ENCODE measurements at regions not wholly inside any gene's neighbourhood (a gene's known extent, or its start where the extent isn't known, plus 50 kb on each side); places are given as distances from the start of the nearest gene placed in this dataset.
A peak's percentile ranks its signal among the peaks of the same experiment; 100 is the strongest.

DNA sequence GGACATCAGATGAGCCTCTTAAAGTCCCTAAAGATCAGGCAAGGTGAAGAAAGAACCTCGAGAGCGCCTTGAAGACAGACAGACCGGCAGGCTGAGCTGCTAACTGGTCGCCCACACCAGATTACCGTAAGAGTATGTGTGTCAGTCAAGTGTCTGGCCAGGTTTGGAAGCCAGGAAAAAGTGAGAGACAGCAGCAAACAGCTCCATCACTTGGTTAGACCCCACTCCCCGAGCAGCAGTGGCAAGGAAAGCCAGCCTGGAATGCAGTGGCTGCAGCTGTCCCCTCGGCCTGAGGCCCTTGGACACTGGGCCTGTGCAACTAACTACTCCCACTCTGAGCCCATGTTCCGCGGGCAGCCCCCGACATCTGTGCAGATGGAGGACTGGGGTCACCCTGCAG lies 214.1 kb downstream of the DIRAS2 start:
- H3K27ac ChIP-seq (ENCODE audit: extremely low read depth, low read depth, low read length): no peak overlapping the region
- POLR2A ChIA-PET: no interaction called here
- H3K9me3 ChIP-seq (ENCODE audit: control insufficient read depth, insufficient read depth, low read depth, low read length): no peaks in the 10 kb centered on the region
- TF ChIP-seq REST (tag by site-specific recombination; IDR thresholded peaks at IDR 0.05) (no peak), ZNF23 (tag by site-specific recombination; IDR thresholded peaks at IDR 0.05; ENCODE audit: borderline replicate concordance) (no peak), ZBTB49 (tag by site-specific recombination; IDR thresholded peaks at IDR 0.05; ENCODE audit: low read depth) (no peak)
- H3K4me1 ChIP-seq (ENCODE audit: control insufficient read depth, insufficient read depth, low read length): no peaks in the 10 kb centered on the region
- CTCF ChIA-PET: no interaction called here
- no peak overlapping the region for H3K4me3 ChIP-seq (ENCODE audit: low read depth, low read length)
- no peaks in the 10 kb centered on the region for H3K36me3 ChIP-seq (ENCODE audit: control insufficient read depth in 2 of 2, insufficient read depth in 1 of 2, low read length in 2 of 2)

- Histone ChIP-seq H3K36me3 (ENCODE audit: control insufficient read depth in 2 of 2, insufficient read depth in 1 of 2, low read length in 2 of 2) (no peaks in the 10 kb centered on the region), H3K27ac (ENCODE audit: extremely low read depth, low read depth, low read length) (peak overlapping the region; percentile 48), H3K4me3 (ENCODE audit: low read depth, low read length) (peak overlapping the region; percentile 33), H3K9me3 (ENCODE audit: control insufficient read depth, insufficient read depth, low read depth, low read length) (no peaks in the 10 kb centered on the region), H3K4me1 (ENCODE audit: control insufficient read depth, insufficient read depth, low read length) (no peaks in the 10 kb centered on the region)
- CTCF ChIA-PET: interaction anchor here (0.8 to 0.9 kb wide), 2 partner anchors 9 kb away, joined by 3 to 4 read pairs; no protein-coding TSS in a partner anchor
- POLR2A ChIA-PET: interaction anchor here (0.9 to 2.1 kb wide), 4 partner anchors 9 to 66 kb away, joined by 3 to 15 read pairs (median 4); no protein-coding TSS in a partner anchor
- no peak for TF ChIP-seq ZNF660 (tag by site-specific recombination; IDR thresholded peaks at IDR 0.05)
- peak; percentile 70 for TF ChIP-seq ZFHX2 (tag by site-specific recombination; conservative IDR thresholded peaks at IDR 0.05)
- TF ChIP-seq EGR2 (tag by site-specific recombination; IDR thresholded peaks at IDR 0.05; ENCODE audit: low read depth): peak; percentile 77
Measured at GRCh38 chr9:90432951-90433350, 209.7 kb downstream of the DIRAS2 start.

GRCh38 chr9:90433398-90433941 lies 209.2 kb downstream of the DIRAS2 start:
- ChIA-PET POLR2A (interaction anchor here (0.6 to 2.1 kb wide), 5 partner anchors 10 to 130 kb away, joined by 3 to 15 read pairs (median 3); no protein-coding TSS in a partner anchor), CTCF (interaction anchor here (0.6 to 1.0 kb wide), 4 partner anchors 8 to 334 kb away, joined by 3 to 4 read pairs (median 3); no protein-coding TSS in a partner anchor)
- peak overlapping the region; percentile 33 for H3K4me3 ChIP-seq (ENCODE audit: low read depth, low read length)
- TF ChIP-seq ZIC2 (tag by site-specific recombination; IDR thresholded peaks at IDR 0.05) (peak; percentile 81), KLF1 (tag by site-specific recombination; IDR thresholded peaks at IDR 0.05) (no peak), ZNF518A (tag by site-specific recombination; conservative IDR thresholded peaks at IDR 0.05; ENCODE audit: low read depth) (no peak), ZNF121 (tag by site-specific recombination; IDR thresholded peaks at IDR 0.05) (no peak), ZNF561 (tag by site-specific recombination; IDR thresholded peaks at IDR 0.05; ENCODE audit: borderline replicate concordance) (0 out of 2 replicates have a peak, but pooled peaks have one; percentile 38), ZNF549 (tag by site-specific recombination; IDR thresholded peaks at IDR 0.05) (peak; percentile 90), GLIS1 (tag by site-specific recombination; IDR thresholded peaks at IDR 0.05) (peak; percentile 66), ZEB2 (tag by site-specific recombination; IDR thresholded peaks at IDR 0.05) (0 out of 2 replicates have a peak, but pooled peaks have one; percentile 51), ZNF341 (tag by site-specific recombination; IDR thresholded peaks at IDR 0.05; ENCODE audit: low read depth) (peak; percentile 56), ZNF843 (tag by site-specific recombination; IDR thresholded peaks at IDR 0.05) (no peak), ZNF600 (tag by site-specific recombination; IDR thresholded peaks at IDR 0.05) (peak; percentile 77)
- TF ChIP-seq, protein P1, sequence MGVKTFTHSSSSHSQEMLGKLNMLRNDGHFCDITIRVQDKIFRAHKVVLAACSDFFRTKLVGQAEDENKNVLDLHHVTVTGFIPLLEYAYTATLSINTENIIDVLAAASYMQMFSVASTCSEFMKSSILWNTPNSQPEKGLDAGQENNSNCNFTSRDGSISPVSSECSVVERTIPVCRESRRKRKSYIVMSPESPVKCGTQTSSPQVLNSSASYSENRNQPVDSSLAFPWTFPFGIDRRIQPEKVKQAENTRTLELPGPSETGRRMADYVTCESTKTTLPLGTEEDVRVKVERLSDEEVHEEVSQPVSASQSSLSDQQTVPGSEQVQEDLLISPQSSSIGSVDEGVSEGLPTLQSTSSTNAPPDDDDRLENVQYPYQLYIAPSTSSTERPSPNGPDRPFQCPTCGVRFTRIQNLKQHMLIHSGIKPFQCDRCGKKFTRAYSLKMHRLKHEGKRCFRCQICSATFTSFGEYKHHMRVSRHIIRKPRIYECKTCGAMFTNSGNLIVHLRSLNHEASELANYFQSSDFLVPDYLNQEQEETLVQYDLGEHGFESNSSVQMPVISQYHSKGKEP (tag by site-specific recombination; IDR thresholded peaks at IDR 0.05): 0 out of 2 replicates have a peak, but pooled peaks have one; percentile 29

More at GRCh38 chr9:90433398-90433941, 209.2 kb downstream of the DIRAS2 start:
- H3K4me1 ChIP-seq (ENCODE audit: control insufficient read depth, insufficient read depth, low read length): no peaks in the 10 kb centered on the region
- H3K27ac ChIP-seq (ENCODE audit: extremely low read depth, low read depth, low read length): peak overlapping the region; percentile 48
- no peaks in the 10 kb centered on the region for H3K9me3 ChIP-seq (ENCODE audit: control insufficient read depth, insufficient read depth, low read depth, low read length)
- no peaks in the 10 kb centered on the region for H3K36me3 ChIP-seq (ENCODE audit: control insufficient read depth in 2 of 2, insufficient read depth in 1 of 2, low read length in 2 of 2)
